ENCODE measurements at regions not wholly inside any gene's neighbourhood (a gene's known extent, or its start where the extent isn't known, plus 50 kb on each side); places are given as distances from the start of the nearest gene placed in this dataset.

DNA sequence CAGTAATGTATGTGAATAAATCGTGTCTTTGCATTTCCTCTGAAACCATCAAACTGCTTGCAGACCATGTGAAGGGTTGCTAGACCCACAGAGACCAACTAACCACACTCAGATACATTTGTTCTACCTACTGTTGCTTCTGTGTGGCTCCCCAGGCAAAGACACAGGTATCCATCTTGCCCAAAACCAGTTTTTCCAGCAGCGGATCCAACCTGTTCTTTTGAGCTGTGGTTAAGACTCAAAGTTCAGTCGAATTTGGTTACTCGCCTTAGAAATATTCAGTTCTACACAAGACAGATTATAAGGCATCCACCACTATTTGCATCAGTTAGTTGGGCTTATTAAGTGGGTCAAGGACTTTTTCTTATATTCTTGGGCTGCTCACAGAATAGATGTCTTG is 276.2 kb upstream of the EPHA4 start:
- Mint-ChIP-seq H3K9me3 (ENCODE audit: low read depth, unreplicated experiment) (no peaks in the 10 kb centered on the region), H3K27ac (ENCODE audit: unreplicated experiment) (no peak overlapping the region), H3K4me3 (ENCODE audit: low read depth, unreplicated experiment) (no peak overlapping the region), H3K36me3 (ENCODE audit: insufficient read depth, unreplicated experiment) (no peaks in the 10 kb centered on the region), H3K4me1 (ENCODE audit: low read depth, unreplicated experiment) (no peaks in the 10 kb centered on the region), H3K27me3 (ENCODE audit: unreplicated experiment) (no peaks in the 10 kb centered on the region)
- intact Hi-C loops (cut with micrococcal nuclease; ENCODE audit: unreplicated experiment) = no loop called here
- DNase-seq = peak; percentile 30
- CTCF ChIA-PET = no interaction called here
- no TSS peak for BruUV-seq (replicated peaks)
- TF ChIP-seq, protein P1, sequence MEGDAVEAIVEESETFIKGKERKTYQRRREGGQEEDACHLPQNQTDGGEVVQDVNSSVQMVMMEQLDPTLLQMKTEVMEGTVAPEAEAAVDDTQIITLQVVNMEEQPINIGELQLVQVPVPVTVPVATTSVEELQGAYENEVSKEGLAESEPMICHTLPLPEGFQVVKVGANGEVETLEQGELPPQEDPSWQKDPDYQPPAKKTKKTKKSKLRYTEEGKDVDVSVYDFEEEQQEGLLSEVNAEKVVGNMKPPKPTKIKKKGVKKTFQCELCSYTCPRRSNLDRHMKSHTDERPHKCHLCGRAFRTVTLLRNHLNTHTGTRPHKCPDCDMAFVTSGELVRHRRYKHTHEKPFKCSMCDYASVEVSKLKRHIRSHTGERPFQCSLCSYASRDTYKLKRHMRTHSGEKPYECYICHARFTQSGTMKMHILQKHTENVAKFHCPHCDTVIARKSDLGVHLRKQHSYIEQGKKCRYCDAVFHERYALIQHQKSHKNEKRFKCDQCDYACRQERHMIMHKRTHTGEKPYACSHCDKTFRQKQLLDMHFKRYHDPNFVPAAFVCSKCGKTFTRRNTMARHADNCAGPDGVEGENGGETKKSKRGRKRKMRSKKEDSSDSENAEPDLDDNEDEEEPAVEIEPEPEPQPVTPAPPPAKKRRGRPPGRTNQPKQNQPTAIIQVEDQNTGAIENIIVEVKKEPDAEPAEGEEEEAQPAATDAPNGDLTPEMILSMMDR (IDR thresholded peaks at IDR 0.05; ENCODE audit: unreplicated experiment) = no peak

DNA sequence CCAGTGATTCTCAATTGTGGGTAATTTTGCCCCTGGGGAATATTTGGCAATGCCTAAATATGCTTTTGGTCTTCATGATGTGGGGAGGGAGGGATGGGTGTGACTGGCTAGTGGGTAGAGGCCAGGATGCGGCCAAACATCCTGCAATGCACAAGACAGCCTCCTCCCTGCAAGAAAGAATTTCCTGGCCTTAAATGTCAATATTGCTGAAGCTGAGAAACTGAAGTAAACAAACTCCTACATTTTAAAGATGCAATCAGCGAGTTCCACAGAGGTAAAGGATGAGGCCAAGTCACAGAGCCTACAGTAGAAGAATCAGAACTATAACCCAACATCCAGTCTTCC is 272.9 kb upstream of the EPHA4 start:
- H3K27ac Mint-ChIP-seq (ENCODE audit: unreplicated experiment) = no peak overlapping the region
- DNase-seq = no peak
- H3K36me3 Mint-ChIP-seq (ENCODE audit: insufficient read depth, unreplicated experiment) = no peaks in the 10 kb centered on the region
- TF ChIP-seq, protein P1 (IDR thresholded peaks at IDR 0.05; ENCODE audit: unreplicated experiment) = no peak
- H3K4me3 Mint-ChIP-seq (ENCODE audit: low read depth, unreplicated experiment) = no peak overlapping the region
- no peaks in the 10 kb centered on the region for H3K9me3 Mint-ChIP-seq (ENCODE audit: low read depth, unreplicated experiment)
- H3K4me1 Mint-ChIP-seq (ENCODE audit: low read depth, unreplicated experiment) = no peaks in the 10 kb centered on the region
- CTCF ChIA-PET = interaction anchor here (0.9 kb wide), 1 partner anchor 21 kb away, joined by 3 read pairs; no protein-coding TSS in a partner anchor
- BruUV-seq (replicated peaks) = no TSS peak
- intact Hi-C loops (cut with micrococcal nuclease; ENCODE audit: unreplicated experiment) = no loop called here
- H3K27me3 Mint-ChIP-seq (ENCODE audit: unreplicated experiment) = no peaks in the 10 kb centered on the region

DNA sequence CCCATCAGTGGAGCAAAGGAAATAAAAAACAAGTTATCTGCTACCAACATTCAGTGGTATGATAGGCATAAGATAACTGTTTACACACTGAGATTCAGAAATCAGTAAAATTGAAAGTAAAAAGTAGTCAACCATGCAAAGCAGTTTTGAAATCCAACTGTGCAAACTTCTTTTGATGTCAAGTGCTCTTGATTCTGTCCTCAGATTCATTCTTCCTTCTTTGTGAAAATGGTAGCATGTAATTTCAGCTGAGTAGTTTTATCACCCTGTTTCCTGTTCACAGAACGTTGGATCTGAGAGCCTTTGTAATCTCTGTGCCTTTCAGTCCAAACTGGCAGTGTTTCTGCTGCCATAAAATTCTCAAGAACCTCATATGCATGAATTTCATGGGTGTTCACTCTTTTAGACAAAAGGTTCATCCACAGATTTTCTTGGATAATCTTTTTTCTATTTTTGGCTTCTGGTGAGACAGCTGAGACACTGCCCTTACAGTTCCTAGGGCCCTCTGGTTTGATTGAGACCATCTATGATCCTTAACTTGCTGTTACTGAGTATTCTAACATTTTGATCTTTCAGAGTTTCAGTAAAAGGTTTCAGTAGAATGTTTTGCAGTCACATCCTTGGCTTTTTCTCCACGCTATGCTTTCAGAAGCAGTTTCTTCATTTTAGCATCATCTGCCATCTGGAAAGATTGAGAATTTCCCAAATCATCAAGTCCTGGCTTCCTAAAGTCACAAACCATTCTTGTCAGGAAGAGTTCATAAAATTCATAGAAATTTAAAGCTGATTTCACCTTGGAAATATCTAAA is 272.3 kb upstream of the EPHA4 start:
- Mint-ChIP-seq H3K4me3 (ENCODE audit: low read depth, unreplicated experiment) (no peak overlapping the region), H3K36me3 (ENCODE audit: insufficient read depth, unreplicated experiment) (no peaks in the 10 kb centered on the region), H3K27ac (ENCODE audit: unreplicated experiment) (no peak overlapping the region), H3K27me3 (ENCODE audit: unreplicated experiment) (no peaks in the 10 kb centered on the region), H3K4me1 (ENCODE audit: low read depth, unreplicated experiment) (no peaks in the 10 kb centered on the region), H3K9me3 (ENCODE audit: low read depth, unreplicated experiment) (no peaks in the 10 kb centered on the region)
- intact Hi-C loops (cut with micrococcal nuclease; ENCODE audit: unreplicated experiment) = no loop called here
- BruUV-seq (replicated peaks) = no TSS peak
- CTCF ChIA-PET = interaction anchor here (0.9 kb wide), 1 partner anchor 21 kb away, joined by 3 read pairs; no protein-coding TSS in a partner anchor
- TF ChIP-seq, protein P1 (IDR thresholded peaks at IDR 0.05; ENCODE audit: unreplicated experiment) = no peak
- no peak for DNase-seq

DNA sequence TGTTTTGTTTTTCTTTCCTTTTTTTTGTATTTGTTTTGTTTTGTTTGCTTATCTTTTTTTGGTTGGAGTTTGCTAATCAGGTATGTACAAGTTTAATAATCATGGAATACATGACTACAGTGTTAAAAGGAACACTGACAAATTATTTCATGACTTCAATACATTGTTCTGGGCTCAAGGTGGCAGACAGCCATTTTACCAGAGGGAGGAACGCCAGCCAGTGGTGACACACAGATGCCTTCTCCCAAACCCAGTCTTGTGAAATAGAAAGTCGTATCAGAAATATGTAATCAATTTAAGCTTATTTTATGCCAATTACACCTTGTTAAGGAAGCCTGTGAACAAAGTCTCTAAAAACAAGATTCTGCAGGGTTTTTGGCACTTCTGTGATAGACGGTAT is 264.0 kb upstream of the EPHA4 start:
- H3K9me3 Mint-ChIP-seq (ENCODE audit: low read depth, unreplicated experiment) = no peaks in the 10 kb centered on the region

More for the DNA sequence above, 264.0 kb upstream of the EPHA4 start:
- Mint-ChIP-seq H3K4me1 (ENCODE audit: low read depth, unreplicated experiment) (no peaks in the 10 kb centered on the region), H3K27me3 (ENCODE audit: unreplicated experiment) (no peaks in the 10 kb centered on the region), H3K27ac (ENCODE audit: unreplicated experiment) (no peak overlapping the region), H3K36me3 (ENCODE audit: insufficient read depth, unreplicated experiment) (no peaks in the 10 kb centered on the region), H3K4me3 (ENCODE audit: low read depth, unreplicated experiment) (no peak overlapping the region)
- no TSS peak for BruUV-seq (replicated peaks)
- CTCF ChIA-PET = interaction anchor here (1.0 kb wide), 1 partner anchor 12 kb away, joined by 3 read pairs; no protein-coding TSS in a partner anchor
- TF ChIP-seq, protein P1 (IDR thresholded peaks at IDR 0.05; ENCODE audit: unreplicated experiment) = no peak
- intact Hi-C loops (cut with micrococcal nuclease; ENCODE audit: unreplicated experiment) = no loop called here
- DNase-seq = no peak

Measured in Calu3 (cell line).